ENCODE measurements at regions not wholly inside any gene's neighbourhood (a gene's known extent, or its start where the extent isn't known, plus 50 kb on each side); places are given as distances from the start of the nearest gene placed in this dataset.

- no peak for DNase-seq (ENCODE audit: low read depth in 1 of 2, low spot score in 2 of 2)
- Histone ChIP-seq H3K4me1 (replicated peaks) (no peaks in the 10 kb centered on the region), H3K36me3 (no peaks in the 10 kb centered on the region), H3K27me3 (replicated peaks) (no peaks in the 10 kb centered on the region), H3K4me3 (no peak overlapping the region), H3K9me3 (replicated peaks) (no peaks in the 10 kb centered on the region), H3K27ac (no peak overlapping the region)
These were observed 466.8 kb upstream of the EPHA3 start for GRCh38 chr3:88640581-88640980.

GRCh38 chr3:88641033-88641604 is 466.3 kb upstream of the EPHA3 start:
- Histone ChIP-seq H3K4me3 (no peak overlapping the region), H3K27me3 (replicated peaks) (no peaks in the 10 kb centered on the region), H3K36me3 (no peaks in the 10 kb centered on the region), H3K4me1 (replicated peaks) (no peaks in the 10 kb centered on the region), H3K9me3 (replicated peaks) (no peaks in the 10 kb centered on the region), H3K27ac (no peak overlapping the region)
- DNase-seq (ENCODE audit: low read depth in 1 of 2, low spot score in 2 of 2) = no peak

GRCh38 chr3:88657459-88657858 is 450.0 kb upstream of the EPHA3 start:
- no peaks in the 10 kb centered on the region for H3K36me3 ChIP-seq
- no peaks in the 10 kb centered on the region for H3K4me1 ChIP-seq (replicated peaks)
- no peaks in the 10 kb centered on the region for H3K27me3 ChIP-seq (replicated peaks)
- H3K9me3 ChIP-seq (replicated peaks) = no peaks in the 10 kb centered on the region
- H3K4me3 ChIP-seq = no peak overlapping the region
- no peak for DNase-seq (ENCODE audit: low read depth in 1 of 2, low spot score in 2 of 2)
- no peak overlapping the region for H3K27ac ChIP-seq

GRCh38 chr3:88661433-88661824 is 446.0 kb upstream of the EPHA3 start:
- DNase-seq (ENCODE audit: low read depth in 1 of 2, low spot score in 2 of 2) = no peak
- H3K9me3 ChIP-seq (replicated peaks) = no peaks in the 10 kb centered on the region
- no peak overlapping the region for H3K4me3 ChIP-seq
- H3K27me3 ChIP-seq (replicated peaks) = no peaks in the 10 kb centered on the region
- no peaks in the 10 kb centered on the region for H3K4me1 ChIP-seq (replicated peaks)
- H3K36me3 ChIP-seq = no peaks in the 10 kb centered on the region
- no peak overlapping the region for H3K27ac ChIP-seq

- H3K4me1 ChIP-seq (replicated peaks) = no peaks in the 10 kb centered on the region
- H3K27me3 ChIP-seq (replicated peaks) = no peaks in the 10 kb centered on the region
- no peaks in the 10 kb centered on the region for H3K9me3 ChIP-seq (replicated peaks)
- H3K27ac ChIP-seq = no peak overlapping the region
- DNase-seq (ENCODE audit: low read depth in 1 of 2, low spot score in 2 of 2) = no peak
- H3K36me3 ChIP-seq = no peaks in the 10 kb centered on the region
- no peak overlapping the region for H3K4me3 ChIP-seq
These were observed 439.2 kb upstream of the EPHA3 start for GRCh38 chr3:88668180-88668579.

- Histone ChIP-seq H3K27me3 (replicated peaks) (no peaks in the 10 kb centered on the region), H3K4me1 (replicated peaks) (no peaks in the 10 kb centered on the region), H3K9me3 (replicated peaks) (no peaks in the 10 kb centered on the region), H3K4me3 (no peak overlapping the region), H3K27ac (no peak overlapping the region), H3K36me3 (no peaks in the 10 kb centered on the region)
- no peak for DNase-seq (ENCODE audit: low read depth in 1 of 2, low spot score in 2 of 2)
These were observed 435.8 kb upstream of the EPHA3 start for GRCh38 chr3:88671573-88671972.

- DNase-seq (ENCODE audit: low read depth in 1 of 2, low spot score in 2 of 2) = no peak
- H3K9me3 ChIP-seq (replicated peaks) = no peaks in the 10 kb centered on the region
- no peaks in the 10 kb centered on the region for H3K4me1 ChIP-seq (replicated peaks)
- no peaks in the 10 kb centered on the region for H3K36me3 ChIP-seq
- no peaks in the 10 kb centered on the region for H3K27me3 ChIP-seq (replicated peaks)
- no peak overlapping the region for H3K27ac ChIP-seq
- H3K4me3 ChIP-seq = no peak overlapping the region
These were observed 430.1 kb upstream of the EPHA3 start for GRCh38 chr3:88677298-88677697.

GRCh38 chr3:88678747-88679146 is 428.7 kb upstream of the EPHA3 start:
- H3K27ac ChIP-seq = no peak overlapping the region
- H3K4me3 ChIP-seq = no peak overlapping the region
- H3K4me1 ChIP-seq (replicated peaks) = no peaks in the 10 kb centered on the region
- DNase-seq (ENCODE audit: low read depth in 1 of 2, low spot score in 2 of 2) = no peak
- no peaks in the 10 kb centered on the region for H3K9me3 ChIP-seq (replicated peaks)
- H3K36me3 ChIP-seq = no peaks in the 10 kb centered on the region
- no peaks in the 10 kb centered on the region for H3K27me3 ChIP-seq (replicated peaks)

GRCh38 chr3:88690287-88690686 is 417.1 kb upstream of the EPHA3 start:
- Histone ChIP-seq H3K4me1 (replicated peaks) (no peaks in the 10 kb centered on the region), H3K27ac (no peak overlapping the region), H3K9me3 (replicated peaks) (no peaks in the 10 kb centered on the region), H3K36me3 (no peaks in the 10 kb centered on the region), H3K4me3 (no peak overlapping the region), H3K27me3 (replicated peaks) (no peaks in the 10 kb centered on the region)
- no peak for DNase-seq (ENCODE audit: low read depth in 1 of 2, low spot score in 2 of 2)

GRCh38 chr3:88691081-88691480 is 416.3 kb upstream of the EPHA3 start:
- Histone ChIP-seq H3K4me1 (replicated peaks) (no peaks in the 10 kb centered on the region), H3K27me3 (replicated peaks) (no peaks in the 10 kb centered on the region), H3K4me3 (no peak overlapping the region), H3K9me3 (replicated peaks) (no peaks in the 10 kb centered on the region), H3K27ac (no peak overlapping the region), H3K36me3 (no peaks in the 10 kb centered on the region)
- no peak for DNase-seq (ENCODE audit: low read depth in 1 of 2, low spot score in 2 of 2)

- no peak overlapping the region for H3K27ac ChIP-seq
- H3K4me3 ChIP-seq = no peak overlapping the region
- H3K9me3 ChIP-seq (replicated peaks) = no peaks in the 10 kb centered on the region
- H3K36me3 ChIP-seq = no peaks in the 10 kb centered on the region
- no peak for DNase-seq (ENCODE audit: low read depth in 1 of 2, low spot score in 2 of 2)
- no peaks in the 10 kb centered on the region for H3K4me1 ChIP-seq (replicated peaks)
- no peaks in the 10 kb centered on the region for H3K27me3 ChIP-seq (replicated peaks)
These were observed 403.8 kb upstream of the EPHA3 start for GRCh38 chr3:88703501-88704059.

GRCh38 chr3:88704338-88704737 is 403.1 kb upstream of the EPHA3 start:
- Histone ChIP-seq H3K9me3 (replicated peaks) (no peaks in the 10 kb centered on the region), H3K27ac (no peak overlapping the region), H3K4me1 (replicated peaks) (no peaks in the 10 kb centered on the region), H3K36me3 (no peaks in the 10 kb centered on the region), H3K4me3 (no peak overlapping the region), H3K27me3 (replicated peaks) (no peaks in the 10 kb centered on the region)
- DNase-seq (ENCODE audit: low read depth in 1 of 2, low spot score in 2 of 2) = no peak

GRCh38 chr3:88707837-88708236 is 399.6 kb upstream of the EPHA3 start:
- Histone ChIP-seq H3K27me3 (replicated peaks) (no peaks in the 10 kb centered on the region), H3K4me3 (no peak overlapping the region), H3K36me3 (no peaks in the 10 kb centered on the region), H3K9me3 (replicated peaks) (no peaks in the 10 kb centered on the region), H3K27ac (no peak overlapping the region), H3K4me1 (replicated peaks) (no peaks in the 10 kb centered on the region)
- DNase-seq (ENCODE audit: low read depth in 1 of 2, low spot score in 2 of 2) = no peak

GRCh38 chr3:88712552-88712951 is 394.9 kb upstream of the EPHA3 start:
- H3K27ac ChIP-seq = no peak overlapping the region
- no peaks in the 10 kb centered on the region for H3K36me3 ChIP-seq
- no peaks in the 10 kb centered on the region for H3K27me3 ChIP-seq (replicated peaks)
- H3K4me1 ChIP-seq (replicated peaks) = no peaks in the 10 kb centered on the region
- no peak for DNase-seq (ENCODE audit: low read depth in 1 of 2, low spot score in 2 of 2)
- H3K4me3 ChIP-seq = no peak overlapping the region
- no peaks in the 10 kb centered on the region for H3K9me3 ChIP-seq (replicated peaks)

GRCh38 chr3:88713233-88713691 is 394.2 kb upstream of the EPHA3 start:
- Histone ChIP-seq H3K4me1 (replicated peaks) (no peaks in the 10 kb centered on the region), H3K27me3 (replicated peaks) (no peaks in the 10 kb centered on the region), H3K27ac (no peak overlapping the region), H3K36me3 (no peaks in the 10 kb centered on the region), H3K4me3 (no peak overlapping the region), H3K9me3 (replicated peaks) (no peaks in the 10 kb centered on the region)
- DNase-seq (ENCODE audit: low read depth in 1 of 2, low spot score in 2 of 2) = no peak

Measured in SJSA1 (cell line).